ENCODE measurements at regions not wholly inside any gene's neighbourhood (a gene's known extent, or its start where the extent isn't known, plus 50 kb on each side); places are given as distances from the start of the nearest gene placed in this dataset.
"Not testable (repeated sequence)": the region's sequence is repeated elsewhere in the genome, so short reads cannot be mapped to it uniquely, and the experiment has no call there.

GRCh38 chr11:98289617-98290263, 731.0 kb upstream of the CNTN5 start:
- Histone ChIP-seq H3K27me3 (no peaks in the 10 kb centered on the region), H3K4me3 (no peak overlapping the region), H3K4me1 (no peaks in the 10 kb centered on the region), H3K27ac (no peak overlapping the region), H3K36me3 (no peaks in the 10 kb centered on the region), H3K9me3 (no peaks in the 10 kb centered on the region)
- no peak for DNase-seq (ENCODE audit: low spot score in 2 of 2)
- intact Hi-C loops (cut with DNase I) = no loop called here
- no peak for TF ChIP-seq CTCF (IDR thresholded peaks at IDR 0.05)

GRCh38 chr11:98296091-98296880, 724.5 kb upstream of the CNTN5 start:
- intact Hi-C loops (cut with DNase I) = no loop called here
- TF ChIP-seq CTCF (IDR thresholded peaks at IDR 0.05) = no peak
- no peaks in the 10 kb centered on the region for H3K27me3 ChIP-seq
- H3K9me3 ChIP-seq = no peaks in the 10 kb centered on the region
- DNase-seq (ENCODE audit: low spot score in 2 of 2) = no peak
- no peak overlapping the region for H3K4me3 ChIP-seq
- no peaks in the 10 kb centered on the region for H3K4me1 ChIP-seq
- no peaks in the 10 kb centered on the region for H3K36me3 ChIP-seq
- no peak overlapping the region for H3K27ac ChIP-seq

GRCh38 chr11:98300719-98301118, 720.0 kb upstream of the CNTN5 start:
- TF ChIP-seq CTCF (IDR thresholded peaks at IDR 0.05) = no peak
- Histone ChIP-seq H3K4me3 (no peak overlapping the region), H3K4me1 (no peaks in the 10 kb centered on the region), H3K27me3 (no peaks in the 10 kb centered on the region), H3K9me3 (no peaks in the 10 kb centered on the region), H3K27ac (no peak overlapping the region), H3K36me3 (no peaks in the 10 kb centered on the region)
- intact Hi-C loops (cut with DNase I) = no loop called here
- DNase-seq (ENCODE audit: low spot score in 2 of 2) = no peak

GRCh38 chr11:98307827-98308491, 712.8 kb upstream of the CNTN5 start:
- DNase-seq (ENCODE audit: low spot score in 2 of 2) = no peak
- TF ChIP-seq CTCF (IDR thresholded peaks at IDR 0.05) = no peak
- intact Hi-C loops (cut with DNase I) = no loop called here
- no peak overlapping the region for H3K4me3 ChIP-seq
- no peaks in the 10 kb centered on the region for H3K27me3 ChIP-seq
- H3K27ac ChIP-seq = no peak overlapping the region
- no peaks in the 10 kb centered on the region for H3K36me3 ChIP-seq
- H3K4me1 ChIP-seq = no peaks in the 10 kb centered on the region
- no peaks in the 10 kb centered on the region for H3K9me3 ChIP-seq

GRCh38 chr11:98330306-98330705, 690.4 kb upstream of the CNTN5 start:
- H3K27me3 ChIP-seq; H3K4me3 ChIP-seq; H3K36me3 ChIP-seq; intact Hi-C loops (cut with DNase I); DNase-seq (ENCODE audit: low spot score in 2 of 2); H3K27ac ChIP-seq; H3K4me1 ChIP-seq; H3K9me3 ChIP-seq: not testable (repeated sequence)

- Histone ChIP-seq H3K27me3 (no peaks in the 10 kb centered on the region), H3K9me3 (no peaks in the 10 kb centered on the region), H3K27ac (no peak overlapping the region), H3K36me3 (no peaks in the 10 kb centered on the region), H3K4me3 (no peak overlapping the region), H3K4me1 (no peaks in the 10 kb centered on the region)
- intact Hi-C loops (cut with DNase I) = no loop called here
- no peak for DNase-seq (ENCODE audit: low spot score in 2 of 2)
- TF ChIP-seq CTCF (IDR thresholded peaks at IDR 0.05) = no peak
These were observed 662.2 kb upstream of the CNTN5 start for GRCh38 chr11:98358551-98358950.

Data from ascending aorta (tissue), 2 donors.